Smooth muscle cell (in vitro differentiated cells): ENCODE measurements at regions not wholly inside any gene's neighbourhood (a gene's known extent, or its start where the extent isn't known, plus 50 kb on each side); places are given as distances from the start of the nearest gene placed in this dataset.

Experiments used
- DNase-seq: peaks from one replicate; lab custom pipeline; 2025; ENCODE audit not compliant: unreplicated experiment; lab: John Stamatoyannopoulos, UW
- H2AFZ ChIP-seq: fragments of 200-600 bp; sonication (generic); 2 replicates; pipeline ENCODE4 v1.6.0; 2016; ENCODE audit warnings: antibody characterized with exemption, low read depth, mild to moderate bottlenecking
- H3F3A ChIP-seq: fragments of 200-600 bp; sonication (generic); 2 replicates; pipeline ENCODE4 v1.6.0; 2017; ENCODE audit warnings: antibody characterized with exemption, low read depth
- H3K27ac ChIP-seq: fragments of 200-600 bp; sonication (generic); 2 replicates; pipeline ENCODE4 v1.5.1; 2016; ENCODE audit warnings: low read depth, mild to moderate bottlenecking
- H3K27me3 ChIP-seq: fragments of 200-600 bp; sonication (generic); 2 replicates; pipeline ENCODE4 v1.6.1; 2016; ENCODE audit warnings: low read depth, mild to moderate bottlenecking
- H3K36me3 ChIP-seq: fragments of 200-600 bp; sonication (generic); 2 replicates; pipeline ENCODE4 v1.5.1; 2016; ENCODE audit warnings: low read depth
- H3K4me1 ChIP-seq: fragments of 200-600 bp; sonication (generic); 2 replicates; pipeline ENCODE4 v1.5.1; 2016; ENCODE audit warnings: low read depth
- H3K4me2 ChIP-seq: fragments of 200-600 bp; sonication (generic); 2 replicates; pipeline ENCODE4 v1.6.0; 2016; ENCODE audit warnings: mild to moderate bottlenecking
- H3K4me3 ChIP-seq: fragments of 200-600 bp; sonication (generic); 2 replicates; pipeline ENCODE4 v1.5.1; 2016; ENCODE audit warnings: mild to moderate bottlenecking
- H3K79me2 ChIP-seq: fragments of 200-600 bp; sonication (generic); 2 replicates; pipeline ENCODE4 v1.6.0; 2016; ENCODE audit warnings: low read depth, mild to moderate bottlenecking
- H3K9ac ChIP-seq: fragments of 200-600 bp; sonication (generic); 2 replicates; pipeline ENCODE4 v1.6.0; 2016; ENCODE audit warnings: low read depth
- H3K9me3 ChIP-seq: fragments of 200-600 bp; sonication (generic); replicated peaks from 2 replicates; pipeline ENCODE4 v1.5.1; 2016; ENCODE audit warnings: low read depth
- H4K20me1 ChIP-seq: fragments of 200-600 bp; sonication (generic); 2 replicates; pipeline ENCODE4 v1.6.0; 2016; ENCODE audit warnings: low read depth
- WGBS: methylation state at CpG from one replicate; pipeline ENCODE4 v1.1.7; 2016; ENCODE audit warnings: low lambda C conversion rate; 5-methylcytosine and 5-hydroxymethylcytosine counted together
- TF ChIP-seq, protein P1 (sequence below): fragments of 200-600 bp; sonication (generic); IDR thresholded peaks from 2 replicates; pipeline ENCODE4 v1.5.1; 2017; ENCODE audit warnings: borderline replicate concordance, mild to moderate bottlenecking, antibody characterized with exemption; ENCODE audit not compliant: insufficient read depth, poor library complexity, severe bottlenecking

DNA sequence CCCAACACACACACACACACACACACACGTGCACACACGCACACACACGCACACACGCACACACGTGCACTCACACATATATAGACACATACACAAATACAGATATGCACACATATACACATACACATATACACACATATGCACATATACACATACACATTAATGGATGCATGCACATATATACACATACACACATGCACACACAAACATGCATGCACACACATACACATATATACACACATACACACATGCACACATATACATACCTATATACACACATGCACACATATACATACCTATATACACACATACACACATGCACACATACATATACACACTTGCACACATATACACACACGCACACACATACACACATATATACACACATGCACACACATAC lies 312.4 kb upstream of the PFKP start:
- H3K9me3 ChIP-seq: no peaks in the 10 kb centered on the region
- DNase-seq: no peak
- WGBS: 59% methylated on average over 6 of the region's 6 CpGs

DNA sequence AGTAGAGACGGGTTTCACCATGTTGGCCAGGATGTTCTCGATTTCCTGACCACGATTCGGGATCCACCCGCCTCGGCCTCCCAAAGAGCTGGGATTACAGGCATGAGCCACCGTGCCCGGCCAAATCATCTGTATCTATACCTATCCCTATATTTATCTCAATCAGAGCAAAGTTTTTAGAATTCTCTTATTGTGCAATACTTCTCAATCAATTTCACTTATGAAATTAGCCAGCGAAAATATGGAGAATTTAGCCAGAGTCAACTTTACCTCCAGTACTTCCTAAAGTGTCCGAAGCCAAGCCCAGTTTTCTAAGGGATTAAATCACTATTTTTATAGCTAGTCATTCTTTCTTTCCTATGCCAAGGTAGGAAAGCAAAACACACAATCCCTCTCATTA lies 319.1 kb upstream of the PFKP start:
- Histone ChIP-seq H2AFZ (no peak overlapping the region), H4K20me1 (no peaks in the 10 kb centered on the region), H3K79me2 (no peaks in the 10 kb centered on the region), H3K4me2 (no peak overlapping the region), H3K9ac (no peak overlapping the region), H3K27me3 (no peaks in the 10 kb centered on the region), H3F3A (no peaks in the 10 kb centered on the region), H3K4me3 (no peak overlapping the region), H3K27ac (no peak overlapping the region), H3K4me1 (no peaks in the 10 kb centered on the region), H3K9me3 (no peaks in the 10 kb centered on the region), H3K36me3 (no peaks in the 10 kb centered on the region)
- TF ChIP-seq, protein P1, sequence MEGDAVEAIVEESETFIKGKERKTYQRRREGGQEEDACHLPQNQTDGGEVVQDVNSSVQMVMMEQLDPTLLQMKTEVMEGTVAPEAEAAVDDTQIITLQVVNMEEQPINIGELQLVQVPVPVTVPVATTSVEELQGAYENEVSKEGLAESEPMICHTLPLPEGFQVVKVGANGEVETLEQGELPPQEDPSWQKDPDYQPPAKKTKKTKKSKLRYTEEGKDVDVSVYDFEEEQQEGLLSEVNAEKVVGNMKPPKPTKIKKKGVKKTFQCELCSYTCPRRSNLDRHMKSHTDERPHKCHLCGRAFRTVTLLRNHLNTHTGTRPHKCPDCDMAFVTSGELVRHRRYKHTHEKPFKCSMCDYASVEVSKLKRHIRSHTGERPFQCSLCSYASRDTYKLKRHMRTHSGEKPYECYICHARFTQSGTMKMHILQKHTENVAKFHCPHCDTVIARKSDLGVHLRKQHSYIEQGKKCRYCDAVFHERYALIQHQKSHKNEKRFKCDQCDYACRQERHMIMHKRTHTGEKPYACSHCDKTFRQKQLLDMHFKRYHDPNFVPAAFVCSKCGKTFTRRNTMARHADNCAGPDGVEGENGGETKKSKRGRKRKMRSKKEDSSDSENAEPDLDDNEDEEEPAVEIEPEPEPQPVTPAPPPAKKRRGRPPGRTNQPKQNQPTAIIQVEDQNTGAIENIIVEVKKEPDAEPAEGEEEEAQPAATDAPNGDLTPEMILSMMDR: no peak
- 91% methylated on average over 10 of the region's 10 CpGs for WGBS
- no peak for DNase-seq

More for the DNA sequence above, 312.4 kb upstream of the PFKP start:
- Histone ChIP-seq H2AFZ (no peak overlapping the region), H3K4me3 (no peak overlapping the region), H3K79me2 (no peaks in the 10 kb centered on the region), H4K20me1 (no peaks in the 10 kb centered on the region), H3K36me3 (no peaks in the 10 kb centered on the region), H3K27ac (no peak overlapping the region), H3K4me1 (no peaks in the 10 kb centered on the region), H3K4me2 (no peak overlapping the region), H3K9ac (no peak overlapping the region), H3F3A (no peaks in the 10 kb centered on the region), H3K27me3 (no peaks in the 10 kb centered on the region)
- TF ChIP-seq, protein P1: no peak

DNA sequence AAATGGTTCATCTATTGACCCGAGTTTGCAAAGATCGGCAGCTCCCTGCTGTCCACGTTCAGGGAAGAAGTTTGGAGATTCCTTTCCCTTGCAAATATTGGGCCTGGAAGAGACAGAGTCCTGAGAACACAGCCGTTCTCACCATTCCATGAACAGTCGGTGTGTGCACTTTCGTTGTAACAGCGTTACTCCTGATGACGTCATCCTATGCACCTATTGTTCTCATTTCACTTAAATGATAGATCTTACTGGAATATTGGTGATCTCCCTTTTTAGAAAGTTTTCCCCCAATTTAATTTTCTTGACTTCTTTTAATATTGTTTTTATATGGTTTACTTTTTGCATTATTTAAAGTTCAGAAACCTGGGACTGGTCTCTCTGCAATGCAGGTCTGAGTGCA lies 320.7 kb upstream of the PFKP start:
- H3K79me2 ChIP-seq: no peaks in the 10 kb centered on the region

DNA sequence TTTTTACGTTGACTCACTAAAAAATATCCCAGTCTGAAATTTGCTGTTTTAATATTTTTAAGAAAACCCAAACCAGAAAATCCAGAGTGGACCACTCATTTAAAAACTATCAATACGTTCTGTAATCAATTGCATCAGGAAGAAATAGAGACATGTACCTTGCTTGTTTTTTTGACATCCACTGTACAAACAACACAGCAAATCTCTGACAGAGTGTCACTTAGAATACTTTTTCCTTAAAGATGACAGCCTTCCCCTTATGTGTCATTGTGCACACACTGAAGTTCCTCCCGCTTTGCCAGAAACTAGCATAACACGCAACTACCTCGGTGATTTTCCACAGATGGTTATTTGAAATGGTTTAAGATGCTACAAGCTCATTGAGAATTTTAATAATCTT lies 321.7 kb upstream of the PFKP start:
- no peak overlapping the region for H2AFZ ChIP-seq
- no peaks in the 10 kb centered on the region for H3K36me3 ChIP-seq
- H3K27me3 ChIP-seq: no peaks in the 10 kb centered on the region
- H3F3A ChIP-seq: no peaks in the 10 kb centered on the region
- WGBS: 72% methylated on average over 5 of the region's 5 CpGs
- no peak overlapping the region for H3K4me3 ChIP-seq
- no peaks in the 10 kb centered on the region for H3K9me3 ChIP-seq
- H4K20me1 ChIP-seq: no peaks in the 10 kb centered on the region
- no peaks in the 10 kb centered on the region for H3K4me1 ChIP-seq
- TF ChIP-seq, protein P1: no peak
- no peaks in the 10 kb centered on the region for H3K79me2 ChIP-seq
- no peak overlapping the region for H3K4me2 ChIP-seq
- H3K27ac ChIP-seq: no peak overlapping the region
- DNase-seq: no peak
- H3K9ac ChIP-seq: no peak overlapping the region

More for the DNA sequence above, 320.7 kb upstream of the PFKP start:
- H4K20me1 ChIP-seq: no peaks in the 10 kb centered on the region
- H3K9me3 ChIP-seq: no peaks in the 10 kb centered on the region
- no peak overlapping the region for H3K27ac ChIP-seq
- no peaks in the 10 kb centered on the region for H3F3A ChIP-seq
- TF ChIP-seq, protein P1: no peak
- H3K4me1 ChIP-seq: no peaks in the 10 kb centered on the region
- WGBS: 91% methylated on average over 8 of the region's 8 CpGs
- no peaks in the 10 kb centered on the region for H3K27me3 ChIP-seq
- no peak overlapping the region for H3K4me3 ChIP-seq
- H3K9ac ChIP-seq: no peak overlapping the region
- H2AFZ ChIP-seq: no peak overlapping the region
- DNase-seq: no peak
- no peak overlapping the region for H3K4me2 ChIP-seq
- H3K36me3 ChIP-seq: no peaks in the 10 kb centered on the region
